Inferior parietal cortex (tissue), 1 donor: ENCODE measurements at regions not wholly inside any gene's neighbourhood (a gene's known extent, or its start where the extent isn't known, plus 50 kb on each side); places are given as distances from the start of the nearest gene placed in this dataset.
"Not testable (repeated sequence)": the region's sequence is repeated elsewhere in the genome, so short reads cannot be mapped to it uniquely, and the experiment has no call there.

Experiments
- DNase-seq: peaks from one replicate; pipeline ENCODE4 v3.0.0-alpha.2; 2016; ENCODE audit errors: extremely low spot score

GRCh38 chr2:228956701-228957474 is 314.2 kb downstream of the PID1 start:
- DNase-seq: no peak

GRCh38 chr2:228949831-228950230 is 321.3 kb downstream of the PID1 start:
- DNase-seq: no peak

DNA sequence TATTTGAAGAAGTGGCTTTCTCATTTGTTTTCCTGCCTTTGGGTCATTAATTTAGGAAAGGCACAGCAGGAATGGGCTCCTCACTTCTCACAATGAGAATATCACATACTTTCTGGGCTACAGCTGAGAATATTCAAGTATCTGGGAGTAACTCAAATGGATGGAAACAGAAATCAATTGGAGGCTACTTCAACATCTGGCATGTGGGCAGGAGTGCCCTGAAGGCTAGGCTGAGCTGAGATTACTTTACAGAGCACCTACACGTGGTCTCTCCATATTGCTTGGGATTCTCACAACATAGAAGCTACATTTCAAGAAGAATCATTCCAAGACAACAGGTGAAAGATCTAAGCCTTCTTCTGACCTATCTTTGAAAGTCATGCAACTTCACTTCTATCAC is 325.4 kb downstream of the PID1 start:
- no peak for DNase-seq

- no peak for DNase-seq
These were observed 328.2 kb downstream of the PID1 start for GRCh38 chr2:228942856-228943255.

DNA sequence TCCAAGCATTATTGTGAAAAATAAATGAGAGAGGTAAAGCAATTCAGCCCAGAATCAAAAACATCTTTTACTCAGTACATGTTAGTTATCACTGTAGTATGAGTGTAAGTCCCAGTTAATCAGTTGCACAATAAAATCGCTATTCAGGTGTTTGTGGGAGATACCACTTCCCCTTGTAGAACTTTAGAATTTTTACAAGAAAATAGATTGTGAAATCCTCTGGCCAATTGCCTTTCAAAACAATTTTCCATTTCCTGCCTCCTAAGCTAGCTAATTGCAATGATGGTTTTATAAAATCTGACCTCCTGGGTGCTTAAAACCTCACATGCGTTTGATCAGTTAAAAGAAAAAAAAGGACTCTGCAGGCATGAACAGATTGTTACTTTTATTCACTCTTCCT is 332.5 kb downstream of the PID1 start:
- DNase-seq: no peak

DNA sequence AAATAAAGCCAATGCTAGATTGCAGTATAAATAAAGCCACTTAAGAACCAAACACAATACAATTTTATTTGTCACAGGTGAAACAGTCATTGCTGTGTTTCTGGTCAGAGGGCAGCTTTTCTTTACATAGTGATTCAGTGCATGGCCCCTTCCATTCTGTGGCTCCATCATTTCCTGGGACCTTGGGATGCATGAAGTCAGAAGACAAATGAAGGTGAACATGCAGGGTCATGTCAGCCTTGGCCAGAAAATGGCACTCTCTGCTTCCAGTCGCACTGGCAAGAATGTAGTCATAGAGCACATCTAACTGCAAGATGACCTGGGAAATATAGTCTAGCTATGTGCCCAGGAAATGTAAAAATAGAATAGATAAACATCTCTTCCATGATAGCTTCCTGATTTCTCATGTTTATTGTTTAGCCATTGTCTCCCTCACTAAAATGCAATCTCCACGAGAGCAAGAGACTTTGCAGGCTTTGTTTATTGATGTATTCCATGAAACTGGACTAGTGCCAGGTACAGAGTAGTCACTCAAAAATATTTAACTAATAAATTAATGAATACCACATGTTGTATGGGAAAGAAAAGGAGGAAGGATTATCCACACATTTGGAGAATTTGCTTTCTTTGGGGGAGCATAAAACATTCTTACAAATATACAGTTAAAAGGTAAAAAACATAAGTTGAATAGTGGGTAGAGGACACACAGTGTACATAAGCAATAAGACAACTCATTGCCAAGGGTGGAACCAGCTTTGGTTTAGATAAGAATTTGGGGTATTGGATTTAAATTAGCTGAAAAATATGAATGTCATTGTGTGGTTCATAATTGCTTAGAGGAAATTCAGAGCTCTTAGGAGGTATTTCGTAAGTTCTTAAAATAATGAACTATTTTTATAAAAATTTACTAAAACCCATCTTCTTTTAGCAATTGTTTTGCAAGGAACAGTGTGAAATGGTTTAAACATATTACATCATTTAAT is 343.8 kb downstream of the PID1 start:
- DNase-seq: no peak

GRCh38 chr2:228919808-228920207 is 351.3 kb downstream of the PID1 start:
- no peak for DNase-seq

GRCh38 chr2:228917220-228917619 is 353.9 kb downstream of the PID1 start:
- no peak for DNase-seq

DNA sequence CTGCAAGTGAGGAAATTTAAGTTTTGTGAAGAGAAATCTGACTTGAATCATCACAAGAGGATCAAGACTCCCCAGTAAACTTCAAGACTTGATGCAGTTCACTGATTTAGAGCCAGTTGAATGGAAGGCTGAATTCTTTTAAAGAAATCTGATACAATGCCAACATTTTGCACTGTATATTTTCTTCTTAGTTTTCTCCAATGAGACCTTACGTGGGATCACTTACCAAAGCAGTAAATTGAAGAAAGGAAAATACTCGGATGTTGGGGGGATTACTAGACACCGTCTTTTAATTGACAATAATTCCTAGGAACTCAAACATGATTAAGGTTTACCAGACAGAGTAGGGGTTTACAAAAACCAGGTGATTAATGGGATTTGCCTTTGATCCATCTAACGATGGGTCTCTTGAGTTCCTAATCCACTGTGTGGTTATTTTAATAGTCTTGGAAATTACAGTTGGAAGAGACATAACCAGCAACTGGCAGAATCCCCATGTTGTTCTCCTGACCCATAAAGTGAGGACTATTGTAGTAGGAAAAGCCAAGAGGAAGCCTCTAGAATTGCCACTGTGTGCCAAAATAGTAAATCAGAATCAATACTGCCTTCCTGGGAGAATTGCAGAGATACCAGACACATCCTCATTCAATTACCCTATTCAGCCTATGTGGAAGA is 354.5 kb downstream of the PID1 start:
- no peak for DNase-seq

- DNase-seq: no peak
These were observed 357.9 kb downstream of the PID1 start for GRCh38 chr2:228913176-228913575.

- not testable (repeated sequence) for DNase-seq
These were observed 360.2 kb downstream of the PID1 start for GRCh38 chr2:228910872-228911271.

DNA sequence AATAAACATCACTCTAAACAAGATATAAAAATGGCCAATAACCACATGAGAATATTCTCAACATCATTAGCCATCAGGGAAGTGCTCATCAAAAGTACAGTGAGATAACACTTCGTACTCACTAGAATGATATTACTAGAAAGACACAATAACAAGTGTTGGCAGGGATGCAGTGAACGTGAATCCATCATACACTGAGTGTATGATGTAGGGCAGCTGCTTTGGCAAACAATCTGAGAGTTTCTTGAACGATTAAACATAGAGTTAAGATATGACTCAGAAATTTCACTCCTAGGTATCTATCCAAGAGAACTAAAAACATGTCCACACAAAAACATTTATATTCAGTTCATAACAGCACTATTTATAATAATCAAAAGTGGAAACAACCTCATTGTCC is 368.9 kb downstream of the PID1 start:
- DNase-seq: no peak

GRCh38 chr2:228901531-228901930 is 369.6 kb downstream of the PID1 start:
- no peak for DNase-seq

DNA sequence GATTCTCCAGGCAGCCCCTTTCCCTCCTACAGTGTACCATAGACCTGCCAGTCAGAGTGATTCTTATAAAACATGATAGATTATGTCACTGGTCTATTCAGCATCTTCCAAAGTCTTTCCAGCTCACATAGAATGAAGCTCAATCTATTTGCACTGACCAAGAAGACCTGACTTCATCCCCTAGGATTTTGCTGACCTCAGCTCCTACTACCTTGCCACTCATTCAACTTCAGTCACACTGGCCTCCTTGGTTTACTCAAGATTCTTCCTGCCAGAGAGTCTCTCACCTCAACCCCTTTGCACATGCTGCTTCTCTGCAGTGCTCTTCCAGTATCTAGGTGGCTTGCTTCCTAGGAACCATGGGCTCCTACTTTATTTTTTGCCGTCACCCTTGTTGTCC is 392.9 kb downstream of the PID1 start:
- DNase-seq: no peak

DNA sequence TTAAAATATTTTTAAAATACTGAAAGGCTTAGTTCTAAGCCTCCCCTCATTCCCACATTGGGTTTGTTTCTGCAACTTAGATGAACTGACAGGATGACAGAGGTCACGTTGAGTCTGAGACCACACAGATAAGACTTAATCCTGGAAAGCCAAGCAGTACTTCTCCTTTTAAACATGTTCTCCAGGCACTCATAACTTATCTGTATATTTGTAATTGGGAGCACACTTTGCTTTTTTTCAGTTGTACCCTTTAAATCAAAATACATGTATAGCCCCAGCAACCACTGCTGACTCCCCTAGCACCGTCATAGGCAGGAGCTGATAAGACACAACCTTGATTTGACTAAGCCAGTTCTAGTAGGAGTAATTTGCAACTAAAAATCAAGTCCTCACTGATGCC is 394.8 kb downstream of the PID1 start:
- DNase-seq: no peak

DNA sequence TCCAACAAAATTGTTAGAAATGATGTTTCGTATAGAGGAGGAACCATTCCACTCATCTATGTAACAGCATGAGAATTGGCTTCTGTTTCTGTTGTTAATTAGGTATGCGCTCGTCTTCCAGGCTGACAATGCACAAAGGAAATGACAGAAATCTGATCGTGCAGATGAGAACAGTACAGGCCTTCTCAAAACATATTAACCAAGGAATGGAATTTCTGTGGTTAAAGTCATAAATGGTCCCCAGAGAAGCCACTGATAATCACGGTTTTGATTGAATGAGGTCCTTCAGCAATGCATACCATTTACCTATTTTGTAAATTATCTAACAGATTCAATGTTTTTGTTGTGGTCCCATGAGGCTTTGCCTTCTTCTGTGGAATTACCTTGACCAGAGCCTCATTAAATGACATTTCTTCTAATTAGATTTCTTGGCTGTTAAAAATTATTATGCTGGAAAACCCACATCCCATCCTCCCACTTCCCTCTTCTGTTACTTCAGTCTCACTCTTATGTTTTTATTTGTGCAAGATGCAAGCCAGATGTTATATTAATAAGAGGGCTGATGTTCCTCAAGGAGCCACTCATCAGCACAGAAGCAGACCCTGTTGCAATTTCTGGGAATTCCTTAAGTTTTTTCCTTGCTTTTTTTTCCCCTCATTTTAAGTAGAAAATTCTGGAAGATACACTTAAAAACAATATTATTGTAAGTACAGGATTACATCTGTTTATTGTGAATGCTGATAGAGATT is 395.8 kb downstream of the PID1 start:
- DNase-seq: no peak

DNA sequence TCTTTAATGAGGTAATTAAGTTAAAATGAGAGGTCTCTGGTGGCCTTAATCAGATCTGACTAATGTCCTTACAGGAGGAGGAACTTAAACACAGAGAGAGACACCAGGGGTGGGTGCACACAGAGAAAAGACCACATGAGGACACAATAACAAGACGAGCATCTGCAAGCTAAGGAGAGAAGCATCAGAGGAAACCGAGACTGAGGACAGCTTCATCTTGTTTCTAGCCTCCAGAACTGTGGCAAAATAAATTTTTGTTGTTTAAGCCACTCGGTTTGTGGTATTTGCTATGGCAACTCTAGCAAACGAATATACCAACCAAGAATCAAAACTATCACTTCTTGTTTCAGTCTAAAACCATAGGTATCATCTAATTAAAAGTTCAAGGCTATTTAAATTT is 400.1 kb downstream of the PID1 start:
- no peak for DNase-seq

GRCh38 chr2:228869636-228870264 is 401.3 kb downstream of the PID1 start:
- no peak for DNase-seq

- no peak for DNase-seq
These were observed 403.7 kb downstream of the PID1 start for GRCh38 chr2:228867406-228867805.

DNA sequence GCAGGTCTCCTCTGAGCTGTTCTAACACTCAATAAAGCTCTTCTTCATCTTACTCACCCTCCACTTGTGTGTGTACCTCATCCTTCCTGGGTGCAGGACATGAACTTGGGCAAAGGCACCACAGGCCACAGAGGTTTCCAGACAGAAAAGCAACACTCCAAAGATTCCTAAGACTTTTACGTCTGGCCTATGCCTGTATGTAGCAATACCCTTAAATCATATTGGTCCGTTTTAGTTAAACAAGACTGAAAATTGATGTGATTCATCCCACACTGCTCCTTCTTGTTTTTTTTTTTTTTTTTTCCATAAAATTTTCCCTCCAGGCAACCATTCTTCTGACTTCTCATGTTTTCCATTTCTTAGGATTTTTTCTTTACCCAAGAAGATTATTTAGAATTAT is 404.3 kb downstream of the PID1 start:
- DNase-seq: no peak

DNA sequence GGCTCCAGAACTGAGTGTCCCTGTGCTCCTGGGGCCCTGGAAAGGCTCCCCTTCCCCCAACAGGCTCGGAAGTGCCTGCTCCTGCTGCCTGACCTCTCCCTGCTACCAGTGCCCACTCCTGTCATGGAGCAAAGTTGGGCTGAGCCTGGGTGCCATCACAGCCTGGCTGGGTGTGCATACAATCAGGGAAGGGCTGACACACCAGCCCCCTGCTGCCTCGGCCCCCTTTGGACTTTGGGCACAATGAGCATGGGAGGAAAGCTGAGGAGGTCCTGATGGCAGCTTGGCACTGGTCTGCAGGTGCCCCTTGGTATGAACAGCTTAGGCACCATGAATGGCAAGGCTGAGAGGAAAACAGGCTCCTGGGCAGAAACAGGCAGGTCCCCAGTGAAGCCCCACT is 405.0 kb downstream of the PID1 start:
- no peak for DNase-seq
